BJ (cell line): ENCODE measurements at regions not wholly inside any gene's neighbourhood (a gene's known extent, or its start where the extent isn't known, plus 50 kb on each side); places are given as distances from the start of the nearest gene placed in this dataset.

ENCODE experiments used
- CTCF ChIA-PET: fragments of 350-600 bp; formaldehyde crosslinking; extraction: SDS; loops from one replicate; lab custom pipeline; 2021; ENCODE audit warnings: antibody characterized with exemption, inconsistent platforms; lab: Yijun Ruan, JAX
- POLR2A ChIA-PET: fragments of 300-600 bp; sonication (Branson Sonifier 250); formaldehyde crosslinking; extraction: SDS; loops from one replicate; lab custom pipeline; 2021; ENCODE audit warnings: antibody characterized with exemption; lab: Charles Lee
- DNase-seq: peaks from one replicate; pipeline ENCODE4 v3.0.0-alpha.2; 2011; ENCODE audit warnings: low read depth
- H3K27me3 ChIP-seq: 2 replicates; pipeline ENCODE4 v1.6.0; 2011; ENCODE audit warnings: low read length; ENCODE audit not compliant: control insufficient read depth, insufficient read depth
- H3K36me3 ChIP-seq: 2 replicates; pipeline ENCODE4 v1.5.1; 2011; ENCODE audit warnings: low read length; ENCODE audit not compliant: control insufficient read depth, insufficient read depth
- H3K4me3 ChIP-seq: 2 replicates; pipeline ENCODE4 v1.5.1; 2011; ENCODE audit warnings: low read depth, mild to moderate bottlenecking, control low read depth, low read length
- TF ChIP-seq, protein P1 (sequence below): IDR thresholded peaks from 2 replicates; pipeline ENCODE4 v1.5.1; 2011; ENCODE audit warnings: low read depth, mild to moderate bottlenecking, control low read depth, inconsistent platforms, low read length, moderate library complexity; ENCODE audit not compliant: insufficient read depth

GRCh38 chr22:44577391-44578109, 79.5 kb upstream of the RTL6 start:
- Histone ChIP-seq H3K36me3 (no peaks in the 10 kb centered on the region), H3K4me3 (no peak overlapping the region), H3K27me3 (peaks cover 6% of the 10 kb centered on the region)
- ChIA-PET POLR2A (no interaction called here), CTCF (interaction anchor here (0.9 to 2.8 kb wide), 5 partner anchors 9 to 496 kb away, joined by 3 to 17 read pairs (median 4); no protein-coding TSS in a partner anchor)
- DNase-seq: no peak
- TF ChIP-seq, protein P1, sequence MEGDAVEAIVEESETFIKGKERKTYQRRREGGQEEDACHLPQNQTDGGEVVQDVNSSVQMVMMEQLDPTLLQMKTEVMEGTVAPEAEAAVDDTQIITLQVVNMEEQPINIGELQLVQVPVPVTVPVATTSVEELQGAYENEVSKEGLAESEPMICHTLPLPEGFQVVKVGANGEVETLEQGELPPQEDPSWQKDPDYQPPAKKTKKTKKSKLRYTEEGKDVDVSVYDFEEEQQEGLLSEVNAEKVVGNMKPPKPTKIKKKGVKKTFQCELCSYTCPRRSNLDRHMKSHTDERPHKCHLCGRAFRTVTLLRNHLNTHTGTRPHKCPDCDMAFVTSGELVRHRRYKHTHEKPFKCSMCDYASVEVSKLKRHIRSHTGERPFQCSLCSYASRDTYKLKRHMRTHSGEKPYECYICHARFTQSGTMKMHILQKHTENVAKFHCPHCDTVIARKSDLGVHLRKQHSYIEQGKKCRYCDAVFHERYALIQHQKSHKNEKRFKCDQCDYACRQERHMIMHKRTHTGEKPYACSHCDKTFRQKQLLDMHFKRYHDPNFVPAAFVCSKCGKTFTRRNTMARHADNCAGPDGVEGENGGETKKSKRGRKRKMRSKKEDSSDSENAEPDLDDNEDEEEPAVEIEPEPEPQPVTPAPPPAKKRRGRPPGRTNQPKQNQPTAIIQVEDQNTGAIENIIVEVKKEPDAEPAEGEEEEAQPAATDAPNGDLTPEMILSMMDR: no peak

DNA sequence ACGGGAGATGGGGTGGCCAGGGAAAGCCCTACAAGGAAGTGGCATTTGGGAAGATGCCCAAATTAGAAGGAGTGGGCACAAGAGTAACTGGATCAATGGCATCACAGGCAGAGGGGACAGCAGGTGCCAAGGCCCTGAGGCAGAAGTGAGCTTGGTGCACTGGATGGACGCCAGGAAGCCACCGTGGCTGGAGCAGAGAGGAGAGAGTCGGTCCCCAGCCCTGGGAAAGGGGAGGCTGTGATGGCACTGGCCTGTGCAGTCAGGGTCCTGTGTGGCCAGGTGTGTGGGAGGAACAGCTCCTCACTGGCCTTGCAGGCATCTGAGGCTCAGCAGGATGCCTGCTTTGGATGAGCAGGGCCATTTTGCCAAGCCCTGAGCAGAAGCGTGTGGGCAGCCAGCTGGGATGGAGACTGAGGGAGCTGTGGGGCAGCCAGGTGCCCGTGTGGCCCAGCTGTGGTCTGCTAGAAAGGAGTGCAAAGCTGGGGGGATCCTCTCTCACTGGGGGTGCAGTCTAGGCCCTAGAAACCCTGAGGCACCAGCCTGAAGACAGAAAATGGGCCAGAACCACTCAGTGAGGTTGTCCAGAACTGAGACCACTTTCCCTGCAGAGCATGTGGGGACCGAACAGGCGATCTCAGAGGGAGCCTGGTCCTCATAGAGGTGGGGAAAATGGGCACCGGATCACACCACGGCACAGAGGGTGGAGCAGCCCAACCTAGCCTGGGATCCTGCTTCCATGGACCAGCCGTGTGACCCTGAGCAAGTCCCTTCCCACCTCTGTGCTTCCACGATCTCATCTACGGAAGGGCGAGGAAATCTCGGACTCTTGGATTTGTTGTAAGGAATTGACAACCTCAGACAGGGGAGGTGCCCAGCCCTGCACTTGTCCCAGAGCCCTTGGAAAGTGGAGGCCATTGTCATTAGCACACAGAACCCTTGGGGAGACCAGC, 78.6 kb upstream of the RTL6 start:
- H3K4me3 ChIP-seq: no peak overlapping the region
- ChIA-PET POLR2A (no interaction called here), CTCF (interaction anchor here (2.8 kb wide), 1 partner anchor 9 kb away, joined by 17 read pairs; no protein-coding TSS in a partner anchor)
- TF ChIP-seq, protein P1: no peak
- H3K27me3 ChIP-seq: peaks cover 6% of the 10 kb centered on the region
- no peaks in the 10 kb centered on the region for H3K36me3 ChIP-seq
- DNase-seq: no peak

- CTCF ChIA-PET: interaction anchor here (1.7 kb wide), 1 partner anchor 50 kb away, joined by 4 read pairs; no protein-coding TSS in a partner anchor
- DNase-seq: no peak
- TF ChIP-seq, protein P1: no peak
- POLR2A ChIA-PET: no interaction called here
- no peaks in the 10 kb centered on the region for H3K36me3 ChIP-seq
- H3K4me3 ChIP-seq: no peak overlapping the region
- H3K27me3 ChIP-seq: peaks cover 6% of the 10 kb centered on the region
Observed at GRCh38 chr22:44575381-44576268, 77.6 kb upstream of the RTL6 start.

GRCh38 chr22:44574640-44575380, 76.8 kb upstream of the RTL6 start:
- H3K27me3 ChIP-seq: peaks cover 6% of the 10 kb centered on the region
- POLR2A ChIA-PET: no interaction called here
- CTCF ChIA-PET: interaction anchor here (1.7 kb wide), 1 partner anchor 51 kb away, joined by 4 read pairs; no protein-coding TSS in a partner anchor
- TF ChIP-seq, protein P1: no peak
- no peak overlapping the region for H3K4me3 ChIP-seq
- DNase-seq: no peak
- H3K36me3 ChIP-seq: no peaks in the 10 kb centered on the region
